ENCODE measurements at regions not wholly inside any gene's neighbourhood (a gene's known extent, or its start where the extent isn't known, plus 50 kb on each side); places are given as distances from the start of the nearest gene placed in this dataset.

- Histone ChIP-seq H3K27me3 (ENCODE audit: control insufficient read depth in 3 of 3, insufficient read depth in 3 of 3, low read length in 2 of 3) (peaks cover 0 to 13% (median 2%) of the 10 kb centered on the region in 3 donors), H3K4me3 (no peak overlapping the region), H3K9ac (ENCODE audit: insufficient read depth in 1 of 2, low read length in 2 of 2) (no peak overlapping the region), H3K27ac (ENCODE audit: low read depth in 1 of 2, low read length in 1 of 2) (no peak overlapping the region), H3K9me3 (ENCODE audit: control insufficient read depth in 4 of 4, insufficient read depth in 3 of 4, low read length in 3 of 4) (peaks cover 0 to 4% (median 0%) of the 10 kb centered on the region in 4 donors), H3K4me1 (ENCODE audit: control insufficient read depth in 5 of 5, insufficient read depth in 5 of 5, low read length in 5 of 5) (peaks cover 0 to 1% (median 0%) of the 10 kb centered on the region in 5 donors), H3K36me3 (ENCODE audit: control insufficient read depth in 4 of 4, insufficient read depth in 4 of 4, low read length in 4 of 4) (no peaks in the 10 kb centered on the region)
- no peak for TF ChIP-seq CTCF (IDR thresholded peaks at IDR 0.05; ENCODE audit: control extremely low read depth, extremely low read depth)
- ATAC-seq (ENCODE audit: insufficient read depth, low FRiP score) (no peak), DNase-seq (no peak)
- 64 to 69% methylated on average over 11 of the region's 11 CpGs for WGBS, 2 donors
Observed at GRCh38 chr2:20935168-20935775, 108.6 kb downstream of the APOB start.

- no peak overlapping the region for H3K4me3 ChIP-seq
- H3K27me3 ChIP-seq (ENCODE audit: control insufficient read depth in 3 of 3, insufficient read depth in 3 of 3, low read length in 2 of 3), result peaks cover 0 to 13% (median 2%) of the 10 kb centered on the region in 3 donors
- ATAC-seq (ENCODE audit: insufficient read depth, low FRiP score) (no peak), DNase-seq (no peak)
- WGBS, 2 donors, result 59 to 63% methylated on average over 2 of the region's 2 CpGs
- no peak overlapping the region for H3K27ac ChIP-seq (ENCODE audit: low read depth in 1 of 2, low read length in 1 of 2)
- H3K36me3 ChIP-seq (ENCODE audit: control insufficient read depth in 4 of 4, insufficient read depth in 4 of 4, low read length in 4 of 4), result no peaks in the 10 kb centered on the region
- peaks cover 0 to 4% (median 0%) of the 10 kb centered on the region in 4 donors for H3K9me3 ChIP-seq (ENCODE audit: control insufficient read depth in 4 of 4, insufficient read depth in 3 of 4, low read length in 3 of 4)
- H3K9ac ChIP-seq (ENCODE audit: insufficient read depth in 1 of 2, low read length in 2 of 2), result no peak overlapping the region
- peaks cover 0 to 1% (median 0%) of the 10 kb centered on the region in 5 donors for H3K4me1 ChIP-seq (ENCODE audit: control insufficient read depth in 5 of 5, insufficient read depth in 5 of 5, low read length in 5 of 5)
- TF ChIP-seq CTCF (IDR thresholded peaks at IDR 0.05; ENCODE audit: control extremely low read depth, extremely low read depth), result no peak
Observed at GRCh38 chr2:20934236-20934635, 109.6 kb downstream of the APOB start.

- peaks cover 0 to 4% (median 0%) of the 10 kb centered on the region in 4 donors for H3K9me3 ChIP-seq (ENCODE audit: control insufficient read depth in 4 of 4, insufficient read depth in 3 of 4, low read length in 3 of 4)
- TF ChIP-seq CTCF (IDR thresholded peaks at IDR 0.05; ENCODE audit: control extremely low read depth, extremely low read depth), result no peak
- no peaks in the 10 kb centered on the region for H3K36me3 ChIP-seq (ENCODE audit: control insufficient read depth in 4 of 4, insufficient read depth in 4 of 4, low read length in 4 of 4)
- DNase-seq, result no peak
- peaks cover 0 to 13% (median 2%) of the 10 kb centered on the region in 3 donors for H3K27me3 ChIP-seq (ENCODE audit: control insufficient read depth in 3 of 3, insufficient read depth in 3 of 3, low read length in 2 of 3)
- peaks cover 0 to 1% (median 0%) of the 10 kb centered on the region in 5 donors for H3K4me1 ChIP-seq (ENCODE audit: control insufficient read depth in 5 of 5, insufficient read depth in 5 of 5, low read length in 5 of 5)
- H3K27ac ChIP-seq (ENCODE audit: low read depth in 1 of 2, low read length in 1 of 2), result no peak overlapping the region
- 57 to 67% methylated on average over 1 of the region's 1 CpG for WGBS, 2 donors
- H3K4me3 ChIP-seq, result no peak overlapping the region
- H3K9ac ChIP-seq (ENCODE audit: insufficient read depth in 1 of 2, low read length in 2 of 2), result no peak overlapping the region
- ATAC-seq (ENCODE audit: insufficient read depth, low FRiP score), result no peak
Observed at GRCh38 chr2:20933714-20934113, 110.2 kb downstream of the APOB start.

- no peak for TF ChIP-seq CTCF (IDR thresholded peaks at IDR 0.05; ENCODE audit: control extremely low read depth, extremely low read depth)
- peaks cover 0 to 1% (median 0%) of the 10 kb centered on the region in 5 donors for H3K4me1 ChIP-seq (ENCODE audit: control insufficient read depth in 5 of 5, insufficient read depth in 5 of 5, low read length in 5 of 5)
- H3K4me3 ChIP-seq, result no peak overlapping the region
- peaks cover 0 to 6% (median 2%) of the 10 kb centered on the region in 3 donors for H3K27me3 ChIP-seq (ENCODE audit: control insufficient read depth in 3 of 3, insufficient read depth in 3 of 3, low read length in 2 of 3)
- DNase-seq, result no peak
- H3K9me3 ChIP-seq (ENCODE audit: control insufficient read depth in 4 of 4, insufficient read depth in 3 of 4, low read length in 3 of 4), result peaks cover 0 to 8% (median 0%) of the 10 kb centered on the region in 4 donors
- ATAC-seq (ENCODE audit: insufficient read depth, low FRiP score), result no peak
- H3K9ac ChIP-seq (ENCODE audit: insufficient read depth in 1 of 2, low read length in 2 of 2), result no peak overlapping the region
- H3K36me3 ChIP-seq (ENCODE audit: control insufficient read depth in 4 of 4, insufficient read depth in 4 of 4, low read length in 4 of 4), result no peaks in the 10 kb centered on the region
- no peak overlapping the region for H3K27ac ChIP-seq (ENCODE audit: low read depth in 1 of 2, low read length in 1 of 2)
- WGBS, 2 donors, result 65 to 76% methylated on average over 2 of the region's 2 CpGs
Observed at GRCh38 chr2:20931346-20931745, 108.4 kb upstream of the LDAH start.
